Esophagus squamous epithelium (tissue), 5 donors: ENCODE measurements at regions not wholly inside any gene's neighbourhood (a gene's known extent, or its start where the extent isn't known, plus 50 kb on each side); places are given as distances from the start of the nearest gene placed in this dataset.

Experiments used
- DNase-seq: peaks from one replicate; lab custom pipeline; 2025; lab: John Stamatoyannopoulos, UW
- H3K27ac ChIP-seq, 4 donors: fragments of 200-600 bp; sonication (generic); one replicate each; pipeline ENCODE4 v1.5.1; 2016 to 2019; ENCODE audit warnings: mild to moderate bottlenecking in 1 of 4
- H3K27me3 ChIP-seq, 4 donors: fragments of 200-600 bp; sonication (generic); 1 replicate in 3 of 4; 2 replicates in 1 of 4; pipeline versions ENCODE4 v1.5.1 to v1.6.0; 2017 to 2021; ENCODE audit warnings: antibody characterized with exemption in 1 of 4
- H3K36me3 ChIP-seq, 3 donors: fragments of 200-600 bp; sonication (generic); one replicate each; pipeline ENCODE4 v1.5.1; 2016 to 2019
- H3K4me1 ChIP-seq, 3 donors: fragments of 200-600 bp; sonication (generic); one replicate each; pipeline ENCODE4 v1.5.1; 2017 to 2019
- H3K4me3 ChIP-seq, 4 donors: fragments of 200-600 bp; sonication (generic); 1 replicate in 3 of 4; 2 replicates in 1 of 4; pipeline ENCODE4 v1.5.1; 2016 to 2019; ENCODE audit warnings: mild to moderate bottlenecking in 2 of 4, moderate library complexity in 1 of 4
- H3K9me3 ChIP-seq, 3 donors: fragments of 200-600 bp; sonication (generic); one replicate each; pipeline ENCODE4 v1.5.1; 2016 to 2019
- POLR2A ChIP-seq, 4 donors: fragments of 450-650 bp; IDR thresholded peaks; one replicate each; pipeline ENCODE4 v1.6.1; 2017; ENCODE audit warnings: antibody characterized with exemption in 4 of 4, mild to moderate bottlenecking in 4 of 4, moderate library complexity in 3 of 4
- WGBS, 2 donors: methylation state at CpG; one replicate each; pipeline ENCODE4 v1.1.5; 2018; 5-methylcytosine and 5-hydroxymethylcytosine counted together
- intact Hi-C: fragments of 100-400 bp; cut with DNase I; formaldehyde crosslinking; loops from one replicate; pipeline ENCODE4 v1.15.0; 2022
- TF ChIP-seq, protein P1 (sequence below), 6 experiments: fragments of 450-650 bp in 4 of 6; fragments of 200-600 bp in 2 of 6; sonication (generic) in 2 of 6; IDR thresholded peaks; one replicate each; pipeline ENCODE4 v1.5.1; 2016 to 2019; ENCODE audit warnings: antibody characterized with exemption in 6 of 6, mild to moderate bottlenecking in 4 of 6, moderate library complexity in 4 of 6
- donor health status: DM: yes; HTN: yes; CAD: no.

DNA sequence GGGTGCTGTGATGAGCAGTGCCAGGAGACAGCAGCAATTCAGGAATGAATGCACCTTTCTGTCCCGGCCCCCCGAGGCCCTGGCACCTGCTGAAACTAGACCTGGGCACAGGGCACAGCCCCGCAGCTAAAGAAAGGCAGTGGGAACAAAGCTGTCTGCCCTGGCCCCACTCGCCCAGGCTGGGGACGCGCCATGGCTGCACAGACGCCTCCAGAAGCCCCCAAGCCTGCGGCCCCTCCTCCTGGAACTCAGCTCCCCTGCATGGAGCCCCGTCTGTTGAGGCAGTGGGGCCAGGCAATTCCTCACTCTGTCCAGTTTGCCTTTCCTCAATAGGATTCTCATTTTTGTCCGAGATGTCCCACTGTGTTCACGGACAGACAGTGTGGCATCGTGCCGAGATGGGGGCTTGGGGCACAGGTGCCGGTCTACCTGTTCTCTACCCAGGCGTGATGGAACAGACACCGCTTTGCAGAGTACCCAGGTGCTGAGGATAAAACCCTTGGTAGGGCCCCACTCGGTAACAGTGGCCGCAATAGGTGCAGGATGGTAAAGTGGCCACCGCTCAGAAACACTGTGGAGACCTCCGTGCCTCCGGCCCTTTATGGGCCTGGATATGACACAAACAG lies 146.5 kb upstream of the SOX1 start:
- H3K36me3 ChIP-seq, result no peaks in the 10 kb centered on the region
- no peak for TF ChIP-seq POLR2A (IDR thresholded peaks at IDR 0.05)
- TF ChIP-seq, protein P1, sequence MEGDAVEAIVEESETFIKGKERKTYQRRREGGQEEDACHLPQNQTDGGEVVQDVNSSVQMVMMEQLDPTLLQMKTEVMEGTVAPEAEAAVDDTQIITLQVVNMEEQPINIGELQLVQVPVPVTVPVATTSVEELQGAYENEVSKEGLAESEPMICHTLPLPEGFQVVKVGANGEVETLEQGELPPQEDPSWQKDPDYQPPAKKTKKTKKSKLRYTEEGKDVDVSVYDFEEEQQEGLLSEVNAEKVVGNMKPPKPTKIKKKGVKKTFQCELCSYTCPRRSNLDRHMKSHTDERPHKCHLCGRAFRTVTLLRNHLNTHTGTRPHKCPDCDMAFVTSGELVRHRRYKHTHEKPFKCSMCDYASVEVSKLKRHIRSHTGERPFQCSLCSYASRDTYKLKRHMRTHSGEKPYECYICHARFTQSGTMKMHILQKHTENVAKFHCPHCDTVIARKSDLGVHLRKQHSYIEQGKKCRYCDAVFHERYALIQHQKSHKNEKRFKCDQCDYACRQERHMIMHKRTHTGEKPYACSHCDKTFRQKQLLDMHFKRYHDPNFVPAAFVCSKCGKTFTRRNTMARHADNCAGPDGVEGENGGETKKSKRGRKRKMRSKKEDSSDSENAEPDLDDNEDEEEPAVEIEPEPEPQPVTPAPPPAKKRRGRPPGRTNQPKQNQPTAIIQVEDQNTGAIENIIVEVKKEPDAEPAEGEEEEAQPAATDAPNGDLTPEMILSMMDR (IDR thresholded peaks at IDR 0.05), result no peak
- H3K27me3 ChIP-seq, result peaks cover 0 to 28% (median 0%) of the 10 kb centered on the region in 4 donors
- WGBS, 2 donors, result 75 to 79% methylated on average over 11 to 15 of the region's 21 CpGs
- DNase-seq, result no peak
- no peak overlapping the region for H3K27ac ChIP-seq
- no peaks in the 10 kb centered on the region for H3K4me1 ChIP-seq
- H3K4me3 ChIP-seq, result no peak overlapping the region
- H3K9me3 ChIP-seq, result no peaks in the 10 kb centered on the region
- intact Hi-C loops, result no loop called here

DNA sequence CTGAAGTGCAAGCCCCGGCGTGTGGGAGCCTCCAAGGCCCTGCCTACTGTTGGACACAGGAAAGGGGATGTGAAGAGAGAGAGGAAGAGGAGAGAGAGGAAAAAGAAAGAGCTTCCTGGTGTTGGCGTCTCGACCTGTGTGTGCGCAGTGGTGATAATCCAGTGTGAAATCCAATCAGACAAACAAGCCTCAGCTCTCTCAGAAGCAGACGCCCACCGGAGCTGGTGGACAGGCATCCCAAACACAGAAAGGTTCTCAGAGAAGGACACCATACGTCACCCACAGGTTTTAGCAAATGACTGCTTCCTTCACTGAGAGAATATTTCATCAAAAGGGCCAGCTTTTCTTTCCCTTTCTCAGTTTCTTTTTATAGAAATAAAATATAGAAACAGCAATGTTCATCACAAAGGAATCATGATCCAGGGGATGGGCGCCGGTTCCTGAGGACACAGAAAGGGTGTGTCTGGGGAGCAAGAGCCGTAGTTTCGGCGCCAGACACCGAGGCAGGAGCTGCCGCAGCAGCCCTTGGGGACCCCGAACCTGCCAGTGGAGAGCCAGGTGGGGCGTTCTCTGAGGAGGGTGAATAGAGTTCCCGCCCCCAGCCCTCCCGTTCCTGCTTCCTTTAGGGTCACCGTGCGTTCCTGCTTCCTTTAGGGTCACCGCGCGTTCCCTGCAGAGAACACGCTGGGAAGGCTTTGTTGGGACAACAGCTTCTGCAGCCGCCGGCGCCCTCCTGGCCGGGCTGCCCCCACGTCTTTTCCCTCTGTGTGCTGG lies 145.8 kb upstream of the SOX1 start:
- Histone ChIP-seq H3K27ac (no peak overlapping the region), H3K36me3 (no peaks in the 10 kb centered on the region), H3K4me3 (no peak overlapping the region), H3K9me3 (no peaks in the 10 kb centered on the region), H3K27me3 (peaks cover 0 to 28% (median 0%) of the 10 kb centered on the region in 4 donors), H3K4me1 (no peaks in the 10 kb centered on the region)
- no peak for DNase-seq
- intact Hi-C loops, result no loop called here
- TF ChIP-seq, protein P1 (IDR thresholded peaks at IDR 0.05), result no peak
- TF ChIP-seq POLR2A (IDR thresholded peaks at IDR 0.05), result no peak
- 33 to 37% methylated on average over 24 to 28 of the region's 30 CpGs for WGBS, 2 donors

DNA sequence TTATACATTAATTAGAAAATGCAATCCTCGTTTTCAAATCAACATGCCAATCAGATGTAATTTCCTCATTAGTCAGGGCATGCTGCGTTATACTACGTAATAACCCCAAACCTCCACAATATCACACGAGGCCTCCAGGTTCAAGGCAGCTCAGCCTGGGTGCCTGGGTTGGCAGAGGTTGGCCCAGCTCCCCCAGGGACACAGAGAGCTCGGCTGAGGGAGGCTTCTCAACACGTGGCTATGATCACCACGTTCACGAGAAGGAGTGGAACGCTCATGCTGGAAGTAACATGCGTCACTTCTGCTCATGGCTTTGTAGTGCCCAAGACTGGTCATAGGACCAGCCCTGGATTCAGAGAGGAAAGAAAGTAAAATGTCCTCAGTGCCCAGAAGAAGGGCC lies 144.9 kb upstream of the SOX1 start:
- no peak for TF ChIP-seq POLR2A (IDR thresholded peaks at IDR 0.05)
- TF ChIP-seq, protein P1 (IDR thresholded peaks at IDR 0.05), result no peak
- 69 to 75% methylated on average over 7 to 10 of the region's 10 CpGs for WGBS, 2 donors
- no peaks in the 10 kb centered on the region for H3K9me3 ChIP-seq
- no peak overlapping the region for H3K4me3 ChIP-seq
- intact Hi-C loops, result no loop called here
- DNase-seq, result no peak
- H3K27me3 ChIP-seq, result peaks cover 0 to 28% (median 0%) of the 10 kb centered on the region in 4 donors
- no peaks in the 10 kb centered on the region for H3K36me3 ChIP-seq
- no peak overlapping the region for H3K27ac ChIP-seq
- no peaks in the 10 kb centered on the region for H3K4me1 ChIP-seq

DNA sequence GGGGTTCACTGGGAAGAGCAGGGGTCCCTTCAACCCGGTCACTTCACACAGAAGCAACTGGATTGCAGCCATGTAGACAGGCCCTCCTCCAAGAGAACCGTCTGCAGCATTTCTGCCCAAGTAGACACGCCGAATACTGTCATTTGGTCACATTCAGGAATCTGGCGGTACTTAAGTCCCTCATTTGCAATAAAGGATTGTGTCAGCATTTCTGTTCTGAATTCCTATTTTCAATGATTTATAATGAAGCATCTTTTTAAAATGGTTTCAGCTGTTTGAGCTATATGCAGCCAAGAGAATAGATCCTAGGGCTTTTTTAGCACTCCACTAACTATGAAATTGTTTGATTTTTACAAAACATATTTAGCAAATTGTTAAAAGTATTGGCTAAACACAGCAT lies 143.5 kb upstream of the SOX1 start:
- no peak overlapping the region for H3K27ac ChIP-seq
- no peaks in the 10 kb centered on the region for H3K4me1 ChIP-seq
- H3K4me3 ChIP-seq, result no peak overlapping the region
- no peaks in the 10 kb centered on the region for H3K9me3 ChIP-seq
- TF ChIP-seq, protein P1 (IDR thresholded peaks at IDR 0.05), result no peak
- no peak for TF ChIP-seq POLR2A (IDR thresholded peaks at IDR 0.05)
- DNase-seq, result no peak
- WGBS, 2 donors, result 67 to 77% methylated on average over 4 of the region's 5 CpGs
- no peaks in the 10 kb centered on the region for H3K36me3 ChIP-seq
- intact Hi-C loops, result no loop called here
- H3K27me3 ChIP-seq, result peaks cover 0 to 23% (median 0%) of the 10 kb centered on the region in 4 donors

DNA sequence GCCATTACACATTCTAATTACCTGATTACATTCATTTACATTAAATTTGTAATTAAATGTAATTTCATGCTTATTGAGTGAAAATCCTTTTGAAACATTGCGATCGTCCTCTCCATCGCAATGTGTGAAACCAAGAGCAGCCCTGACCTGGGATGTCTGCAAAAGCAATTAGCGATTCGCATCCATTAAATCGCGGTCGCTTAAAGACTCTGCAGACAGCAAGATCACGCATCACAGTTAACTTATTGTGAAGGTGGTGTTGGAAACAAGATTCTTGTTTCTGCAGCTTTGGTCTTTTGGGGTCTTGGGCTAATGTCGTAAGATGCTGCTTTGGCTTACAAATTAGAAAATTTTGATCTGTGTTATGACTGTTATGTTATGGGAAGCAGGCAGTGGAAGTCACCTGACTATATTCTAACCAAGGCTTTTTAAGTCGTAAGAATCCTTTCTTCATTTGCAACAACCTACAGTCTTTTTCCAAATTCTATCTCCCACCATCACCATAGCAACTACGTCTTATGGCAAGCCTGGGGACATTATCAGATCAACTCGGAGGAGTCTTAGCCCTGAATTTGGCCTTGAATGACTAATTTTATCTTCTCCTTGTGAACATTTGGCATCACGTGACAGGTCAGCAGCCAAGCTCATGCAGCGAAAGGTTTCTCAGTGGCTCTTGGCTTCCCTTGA lies 142.8 kb upstream of the SOX1 start:
- H3K4me1 ChIP-seq, result no peaks in the 10 kb centered on the region
- H3K27me3 ChIP-seq, result peaks cover 0 to 23% (median 0%) of the 10 kb centered on the region in 4 donors
- no peak for TF ChIP-seq POLR2A (IDR thresholded peaks at IDR 0.05)
- TF ChIP-seq, protein P1 (IDR thresholded peaks at IDR 0.05), result no peak
- no peaks in the 10 kb centered on the region for H3K36me3 ChIP-seq
- intact Hi-C loops, result no loop called here
- no peak overlapping the region for H3K4me3 ChIP-seq
- H3K27ac ChIP-seq, result no peak overlapping the region
- WGBS, 2 donors, result 84 to 86% methylated on average over 15 of the region's 15 CpGs
- no peaks in the 10 kb centered on the region for H3K9me3 ChIP-seq
- no peak for DNase-seq
